Hepatocyte (in vitro differentiated cells): ENCODE measurements at regions not wholly inside any gene's neighbourhood (a gene's known extent, or its start where the extent isn't known, plus 50 kb on each side); places are given as distances from the start of the nearest gene placed in this dataset.
"Not testable (repeated sequence)": the region's sequence is repeated elsewhere in the genome, so short reads cannot be mapped to it uniquely, and the experiment has no call there.

Source experiments
- DNase-seq: peaks from one replicate; pipeline ENCODE4 v3.0.0-alpha.2; 2016; ENCODE audit warnings: low spot score
- H2AFZ ChIP-seq: fragments of 200-600 bp; sonication (generic); 2 replicates; pipeline ENCODE4 v1.6.0; 2016; ENCODE audit warnings: antibody characterized with exemption, mild to moderate bottlenecking
- H3K27ac ChIP-seq: fragments of 200-600 bp; sonication (generic); 2 replicates; pipeline ENCODE4 v1.5.1; 2016; ENCODE audit warnings: mild to moderate bottlenecking
- H3K27me3 ChIP-seq: fragments of 200-600 bp; sonication (generic); 2 replicates; pipeline ENCODE4 v1.6.1; 2016
- H3K36me3 ChIP-seq: fragments of 200-600 bp; sonication (generic); replicated peaks from 2 replicates; pipeline ENCODE4 v1.5.1; 2016; ENCODE audit warnings: low read depth; ENCODE audit not compliant: insufficient read depth
- H3K4me1 ChIP-seq: fragments of 200-600 bp; sonication (generic); 2 replicates; pipeline ENCODE4 v1.5.1; 2016; ENCODE audit warnings: mild to moderate bottlenecking, moderate library complexity; ENCODE audit not compliant: insufficient read depth
- H3K4me2 ChIP-seq: fragments of 200-600 bp; sonication (generic); 2 replicates; pipeline ENCODE4 v1.6.0; 2016
- H3K4me3 ChIP-seq: fragments of 200-600 bp; sonication (generic); 2 replicates; pipeline ENCODE4 v1.5.1; 2016; ENCODE audit warnings: mild to moderate bottlenecking
- H3K79me2 ChIP-seq: fragments of 200-600 bp; sonication (generic); 2 replicates; pipeline ENCODE4 v1.6.0; 2017; ENCODE audit warnings: mild to moderate bottlenecking
- H3K9me2 ChIP-seq: fragments of 200-600 bp; sonication (generic); replicated peaks from 2 replicates; pipeline ENCODE4 v1.6.0; 2017; ENCODE audit warnings: mild to moderate bottlenecking; ENCODE audit not compliant: insufficient read depth
- H3K9me3 ChIP-seq: fragments of 200-600 bp; sonication (generic); 2 replicates; pipeline ENCODE4 v1.5.1; 2016; ENCODE audit warnings: low read depth, mild to moderate bottlenecking
- H4K20me1 ChIP-seq: fragments of 200-600 bp; sonication (generic); 2 replicates; pipeline ENCODE4 v1.6.0; 2016; ENCODE audit warnings: mild to moderate bottlenecking; ENCODE audit not compliant: insufficient read depth, poor library complexity, severe bottlenecking
- EZH2 ChIP-seq: fragments of 200-600 bp; sonication (generic); IDR thresholded peaks from 2 replicates; pipeline ENCODE4 v1.6.1; 2016; ENCODE audit warnings: antibody characterized with exemption, mild to moderate bottlenecking, borderline replicate concordance
- EZH2phosphoT487 ChIP-seq: fragments of 200-600 bp; sonication (generic); IDR thresholded peaks from one replicate; pipeline ENCODE4 v1.6.1; 2018; ENCODE audit warnings: antibody characterized with exemption, mild to moderate bottlenecking, low read depth, moderate library complexity; ENCODE audit not compliant: unreplicated experiment, severe bottlenecking
- WGBS: methylation state at CpG from one replicate; pipeline ENCODE4 v1.1.6; 2016; ENCODE audit warnings: low lambda C conversion rate; ENCODE audit errors: missing lambda C conversion rate; 5-methylcytosine and 5-hydroxymethylcytosine counted together
- TF ChIP-seq, protein P1 (sequence below): fragments of 200-600 bp; sonication (generic); IDR thresholded peaks from 2 replicates; pipeline ENCODE4 v1.5.1; 2016; ENCODE audit warnings: antibody characterized with exemption, mild to moderate bottlenecking; ENCODE audit not compliant: poor library complexity

DNA sequence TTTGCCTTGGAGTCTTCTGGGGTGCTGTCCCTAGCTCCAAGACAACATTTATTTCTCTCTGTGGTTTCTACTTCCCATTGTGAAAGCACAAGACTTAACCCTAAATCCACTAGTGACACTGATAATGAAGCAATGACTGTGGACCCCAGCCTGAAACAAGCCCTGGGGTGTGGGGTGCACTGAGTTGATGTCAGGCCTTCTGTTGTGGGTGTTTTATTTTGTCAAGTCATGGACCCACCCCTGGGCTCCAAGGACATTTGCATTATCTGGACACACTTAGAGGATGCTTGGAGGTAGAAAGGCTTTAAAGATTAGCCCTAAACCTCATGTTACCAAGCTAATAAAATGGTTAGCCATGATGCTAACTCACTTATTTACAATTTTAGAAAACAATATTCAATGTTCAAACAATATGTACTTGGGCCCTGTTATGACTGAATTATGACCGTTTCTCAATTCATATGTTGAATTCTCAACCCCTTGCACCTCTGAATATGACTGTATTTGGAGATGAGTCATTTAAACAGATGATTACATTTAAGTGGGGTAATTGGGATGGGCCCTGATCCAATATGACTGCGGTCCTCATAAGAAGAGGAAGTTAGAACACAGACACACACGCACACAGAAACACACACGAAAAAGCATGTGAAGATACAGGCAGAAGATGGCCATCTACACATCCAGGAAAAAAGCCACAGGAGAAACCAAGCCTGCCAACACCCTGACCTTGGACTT, 137.2 kb upstream of the IGFBP3 start:
- H3K27me3 ChIP-seq = no peaks in the 10 kb centered on the region
- H3K4me1 ChIP-seq = no peaks in the 10 kb centered on the region
- no peak overlapping the region for H3K4me2 ChIP-seq
- TF ChIP-seq, protein P1, sequence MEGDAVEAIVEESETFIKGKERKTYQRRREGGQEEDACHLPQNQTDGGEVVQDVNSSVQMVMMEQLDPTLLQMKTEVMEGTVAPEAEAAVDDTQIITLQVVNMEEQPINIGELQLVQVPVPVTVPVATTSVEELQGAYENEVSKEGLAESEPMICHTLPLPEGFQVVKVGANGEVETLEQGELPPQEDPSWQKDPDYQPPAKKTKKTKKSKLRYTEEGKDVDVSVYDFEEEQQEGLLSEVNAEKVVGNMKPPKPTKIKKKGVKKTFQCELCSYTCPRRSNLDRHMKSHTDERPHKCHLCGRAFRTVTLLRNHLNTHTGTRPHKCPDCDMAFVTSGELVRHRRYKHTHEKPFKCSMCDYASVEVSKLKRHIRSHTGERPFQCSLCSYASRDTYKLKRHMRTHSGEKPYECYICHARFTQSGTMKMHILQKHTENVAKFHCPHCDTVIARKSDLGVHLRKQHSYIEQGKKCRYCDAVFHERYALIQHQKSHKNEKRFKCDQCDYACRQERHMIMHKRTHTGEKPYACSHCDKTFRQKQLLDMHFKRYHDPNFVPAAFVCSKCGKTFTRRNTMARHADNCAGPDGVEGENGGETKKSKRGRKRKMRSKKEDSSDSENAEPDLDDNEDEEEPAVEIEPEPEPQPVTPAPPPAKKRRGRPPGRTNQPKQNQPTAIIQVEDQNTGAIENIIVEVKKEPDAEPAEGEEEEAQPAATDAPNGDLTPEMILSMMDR = no peak
- TF ChIP-seq EZH2phosphoT487 = no peak
- 93% methylated on average over 4 of the region's 4 CpGs for WGBS
- H3K79me2 ChIP-seq = no peaks in the 10 kb centered on the region
- H3K27ac ChIP-seq = no peak overlapping the region
- no peaks in the 10 kb centered on the region for H3K9me3 ChIP-seq
- H3K9me2 ChIP-seq = no peaks in the 10 kb centered on the region
- H3K4me3 ChIP-seq = no peak overlapping the region
- H3K36me3 ChIP-seq = no peaks in the 10 kb centered on the region
- H2AFZ ChIP-seq = no peak overlapping the region
- no peak for DNase-seq
- no peaks in the 10 kb centered on the region for H4K20me1 ChIP-seq

DNA sequence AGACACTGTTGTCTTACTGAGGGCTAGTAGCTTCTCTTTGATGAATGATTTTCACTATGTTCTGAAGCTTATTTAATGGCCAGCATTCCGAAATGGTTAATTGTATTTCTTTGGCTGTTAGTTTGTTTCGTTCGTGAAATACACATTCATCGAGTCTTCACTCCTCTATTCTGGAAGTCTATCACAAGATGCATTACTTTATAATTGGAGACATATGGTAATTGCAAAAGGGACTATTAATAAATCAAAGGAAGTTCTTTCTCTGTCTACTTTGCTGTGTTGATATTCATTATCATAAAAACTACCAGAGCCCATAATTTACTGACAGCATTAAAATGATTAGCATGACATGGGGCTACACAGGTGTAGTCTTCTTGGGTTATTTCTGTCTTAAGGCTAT, 133.8 kb upstream of the IGFBP3 start:
- Histone ChIP-seq H3K4me2 (no peak overlapping the region), H3K27ac (no peak overlapping the region), H3K9me3 (no peaks in the 10 kb centered on the region), H3K4me1 (no peaks in the 10 kb centered on the region), H4K20me1 (no peaks in the 10 kb centered on the region), H3K9me2 (no peaks in the 10 kb centered on the region), H3K27me3 (no peaks in the 10 kb centered on the region), H3K36me3 (no peaks in the 10 kb centered on the region), H3K4me3 (no peak overlapping the region), H2AFZ (no peak overlapping the region), H3K79me2 (no peaks in the 10 kb centered on the region)
- 83% methylated on average over 4 of the region's 4 CpGs for WGBS
- no peak for DNase-seq
- TF ChIP-seq EZH2 = no peak
- TF ChIP-seq, protein P1 = no peak
- TF ChIP-seq EZH2phosphoT487 = no peak

DNA sequence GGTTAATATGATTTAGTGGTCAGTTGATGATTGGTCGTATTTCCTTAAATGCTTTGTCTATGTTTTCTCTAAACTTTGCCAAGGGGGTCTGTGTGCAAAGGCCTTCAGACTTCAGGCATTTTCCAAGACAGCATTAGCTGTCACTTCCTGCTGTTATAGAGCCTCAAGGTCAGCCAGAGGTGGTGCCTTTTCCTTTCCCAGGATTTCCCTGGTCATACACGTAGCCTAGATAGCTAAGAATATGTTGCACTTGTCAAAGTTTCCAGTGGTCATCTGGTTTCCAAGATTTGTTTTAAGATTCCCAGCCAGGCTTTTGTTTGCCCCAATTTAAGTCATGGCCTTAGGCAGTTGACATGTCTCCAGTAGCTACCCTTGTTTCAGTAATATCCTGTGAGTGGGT, 133.2 kb upstream of the IGFBP3 start:
- no peaks in the 10 kb centered on the region for H3K4me1 ChIP-seq
- 72% methylated on average over 2 of the region's 2 CpGs for WGBS
- no peaks in the 10 kb centered on the region for H3K79me2 ChIP-seq
- no peak overlapping the region for H3K4me3 ChIP-seq
- TF ChIP-seq EZH2phosphoT487 (no peak), EZH2 (no peak)
- TF ChIP-seq, protein P1 = no peak
- H3K9me3 ChIP-seq = no peaks in the 10 kb centered on the region
- no peak overlapping the region for H3K27ac ChIP-seq
- no peak overlapping the region for H2AFZ ChIP-seq
- no peak for DNase-seq
- H3K9me2 ChIP-seq = no peaks in the 10 kb centered on the region
- no peaks in the 10 kb centered on the region for H3K27me3 ChIP-seq
- no peaks in the 10 kb centered on the region for H3K36me3 ChIP-seq
- no peak overlapping the region for H3K4me2 ChIP-seq
- H4K20me1 ChIP-seq = no peaks in the 10 kb centered on the region

DNA sequence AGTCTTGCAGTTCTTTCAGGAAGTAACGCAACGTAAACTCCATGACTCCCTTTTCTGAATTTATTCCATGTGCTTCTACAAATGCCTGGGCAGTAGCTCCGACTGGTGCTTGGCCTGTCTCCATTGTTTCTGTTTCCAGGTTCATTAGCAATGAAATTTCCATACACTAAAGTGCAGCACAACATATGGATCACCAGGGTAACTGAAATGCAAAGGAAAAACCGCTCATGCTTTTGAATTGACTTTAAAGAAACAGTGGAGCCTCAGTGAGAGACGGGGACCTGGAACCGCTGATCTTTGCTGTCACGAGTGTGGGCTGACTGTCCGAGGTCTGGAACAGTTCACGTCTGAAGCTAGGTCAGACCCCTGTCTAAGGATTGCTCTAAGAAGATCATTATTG, 126.5 kb upstream of the IGFBP3 start:
- no peaks in the 10 kb centered on the region for H3K9me2 ChIP-seq
- WGBS = 83% methylated on average over 9 of the region's 9 CpGs
- H3K4me1 ChIP-seq = no peaks in the 10 kb centered on the region
- H3K36me3 ChIP-seq = no peaks in the 10 kb centered on the region
- no peak overlapping the region for H2AFZ ChIP-seq
- no peaks in the 10 kb centered on the region for H3K9me3 ChIP-seq
- no peak overlapping the region for H3K4me2 ChIP-seq
- no peaks in the 10 kb centered on the region for H4K20me1 ChIP-seq
- no peak overlapping the region for H3K4me3 ChIP-seq
- TF ChIP-seq EZH2 (no peak), EZH2phosphoT487 (no peak)
- TF ChIP-seq, protein P1 = no peak
- H3K79me2 ChIP-seq = no peaks in the 10 kb centered on the region
- DNase-seq = no peak
- no peaks in the 10 kb centered on the region for H3K27me3 ChIP-seq
- no peak overlapping the region for H3K27ac ChIP-seq

DNA sequence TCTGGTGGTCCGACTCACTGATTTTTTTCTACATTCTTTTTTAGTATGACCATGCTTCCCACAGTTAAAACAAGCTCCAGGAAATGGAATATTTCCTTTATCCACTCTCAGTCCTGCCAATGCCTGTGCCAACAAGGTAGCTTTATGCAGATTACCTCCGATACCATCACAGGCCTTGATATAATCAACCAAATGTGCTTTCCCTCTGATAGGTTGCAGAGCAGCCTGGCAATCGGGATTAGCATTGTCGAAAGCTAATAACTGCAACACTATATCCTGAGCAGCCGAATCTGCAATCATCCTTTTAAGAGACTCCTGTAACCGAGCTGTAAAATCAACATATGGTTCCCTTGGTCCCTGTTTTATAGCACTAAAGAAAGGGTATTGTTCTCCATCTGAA, 122.3 kb upstream of the IGFBP3 start:
- H3K36me3 ChIP-seq, H3K9me2 ChIP-seq, H3K4me3 ChIP-seq, H3K27me3 ChIP-seq, H3K79me2 ChIP-seq, H3K27ac ChIP-seq, H3K9me3 ChIP-seq, H2AFZ ChIP-seq, DNase-seq, H3K4me2 ChIP-seq, H4K20me1 ChIP-seq, H3K4me1 ChIP-seq: not testable (repeated sequence)
- WGBS = 56% methylated on average over 6 of the region's 6 CpGs

DNA sequence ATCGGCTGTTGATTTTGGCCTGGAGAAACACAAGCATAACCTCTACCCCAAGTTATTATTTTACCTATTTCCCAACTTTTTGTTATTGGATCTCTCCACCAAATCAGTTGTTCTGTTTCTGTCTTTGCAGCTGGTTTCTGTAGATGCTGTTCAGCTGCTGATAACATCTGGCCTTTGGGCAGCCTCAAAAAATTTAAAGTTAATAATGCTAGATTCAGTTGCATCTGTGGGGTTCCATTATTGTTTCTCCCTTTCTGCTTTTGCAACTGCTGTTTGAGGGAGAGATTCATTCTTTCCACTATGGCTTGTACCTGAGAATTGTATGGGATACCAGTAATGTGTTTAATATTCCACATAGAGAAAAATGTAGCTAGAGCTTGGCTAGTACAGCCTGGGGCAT, 118.7 kb upstream of the IGFBP3 start:
- WGBS = 92% methylated on average over 1 of the region's 1 CpG
- H2AFZ ChIP-seq, H3K9me2 ChIP-seq, H3K27me3 ChIP-seq, H3K79me2 ChIP-seq, H3K27ac ChIP-seq, H4K20me1 ChIP-seq, H3K9me3 ChIP-seq, H3K4me2 ChIP-seq, H3K4me1 ChIP-seq, H3K4me3 ChIP-seq, DNase-seq, H3K36me3 ChIP-seq: not testable (repeated sequence)
